Neural cell (in vitro differentiated cells): ENCODE measurements at regions not wholly inside any gene's neighbourhood (a gene's known extent, or its start where the extent isn't known, plus 50 kb on each side); places are given as distances from the start of the nearest gene placed in this dataset.

Experiments
- CTCF ChIP-seq: fragments of 450-650 bp; IDR thresholded peaks from 2 replicates; pipeline ENCODE4 v1.5.1; 2014; ENCODE audit warnings: antibody characterized with exemption, mild to moderate bottlenecking, moderate library complexity; ENCODE audit not compliant: poor library complexity, severe bottlenecking
- POLR2AphosphoS5 ChIP-seq: IDR thresholded peaks from 2 replicates; pipeline ENCODE4 v1.6.1; 2012

DNA sequence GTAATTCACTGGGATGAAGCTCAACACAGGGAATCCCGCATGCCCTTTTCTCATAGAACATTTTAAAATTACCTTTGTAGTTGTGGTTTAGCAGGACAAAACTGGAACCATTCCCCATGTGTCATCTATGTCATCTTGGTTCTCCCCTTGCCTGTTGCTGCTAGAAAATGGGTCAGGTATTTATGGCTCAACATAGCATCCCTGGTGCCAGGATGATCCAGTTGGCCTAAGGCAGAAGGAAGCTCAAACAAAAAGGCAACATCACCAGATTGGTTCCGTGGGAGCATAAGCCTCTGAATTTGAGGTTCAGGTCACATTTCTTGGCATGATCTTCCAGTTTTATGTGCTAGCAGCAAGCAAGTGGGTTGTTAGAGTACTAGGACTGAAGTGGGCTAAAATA, 552.6 kb upstream of the BOD1L1 start:
- no peak for TF ChIP-seq POLR2AphosphoS5
- TF ChIP-seq CTCF = no peak
